ENCODE measurements at regions not wholly inside any gene's neighbourhood (a gene's known extent, or its start where the extent isn't known, plus 50 kb on each side); places are given as distances from the start of the nearest gene placed in this dataset.

DNA sequence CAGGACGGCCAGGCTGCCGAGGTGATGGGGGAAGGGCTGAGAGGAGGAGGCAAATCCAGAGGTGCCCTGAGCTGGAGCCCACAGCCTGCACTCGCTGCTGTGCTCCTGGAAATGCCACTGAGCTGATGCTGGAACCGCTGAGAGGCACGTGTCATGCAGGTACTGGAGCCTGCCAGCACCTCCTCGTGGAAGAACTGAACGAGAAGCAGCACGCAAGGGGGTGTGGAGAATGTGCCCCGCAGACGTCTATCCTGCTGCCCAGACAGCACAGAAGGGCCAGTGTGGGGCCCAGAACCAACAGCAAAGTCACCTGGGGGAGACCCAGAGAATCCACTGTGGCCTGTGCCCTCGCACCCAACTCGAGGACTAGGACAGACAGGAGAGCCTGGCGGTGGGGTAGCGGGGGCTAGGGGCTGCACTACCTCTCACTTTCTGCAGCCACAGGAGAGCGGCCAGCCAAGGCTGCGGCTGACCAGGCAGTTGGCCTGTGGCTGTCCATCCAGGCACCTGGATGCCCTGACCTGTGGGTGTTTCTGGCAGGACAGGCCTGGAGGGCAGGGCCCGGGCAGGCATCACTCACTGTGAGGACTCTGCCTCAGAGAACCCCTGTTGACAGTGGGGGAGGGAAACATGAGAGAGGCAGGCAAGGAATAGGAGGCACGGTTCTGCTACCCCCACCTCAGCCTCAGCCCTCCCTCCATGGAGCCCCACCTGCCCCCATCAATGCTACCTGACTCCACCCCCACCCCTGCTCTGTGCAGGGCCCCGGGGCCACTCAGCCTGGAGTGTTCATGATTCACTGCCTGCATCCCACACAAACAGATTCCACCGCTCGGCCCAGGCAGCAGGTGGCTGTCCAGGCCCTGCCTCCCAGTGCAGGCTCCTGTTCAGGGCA lies 213.1 kb downstream of the TBC1D2B start:
- no peak for TF ChIP-seq POLR2A (IDR thresholded peaks at IDR 0.05)
- TF ChIP-seq, protein P1, sequence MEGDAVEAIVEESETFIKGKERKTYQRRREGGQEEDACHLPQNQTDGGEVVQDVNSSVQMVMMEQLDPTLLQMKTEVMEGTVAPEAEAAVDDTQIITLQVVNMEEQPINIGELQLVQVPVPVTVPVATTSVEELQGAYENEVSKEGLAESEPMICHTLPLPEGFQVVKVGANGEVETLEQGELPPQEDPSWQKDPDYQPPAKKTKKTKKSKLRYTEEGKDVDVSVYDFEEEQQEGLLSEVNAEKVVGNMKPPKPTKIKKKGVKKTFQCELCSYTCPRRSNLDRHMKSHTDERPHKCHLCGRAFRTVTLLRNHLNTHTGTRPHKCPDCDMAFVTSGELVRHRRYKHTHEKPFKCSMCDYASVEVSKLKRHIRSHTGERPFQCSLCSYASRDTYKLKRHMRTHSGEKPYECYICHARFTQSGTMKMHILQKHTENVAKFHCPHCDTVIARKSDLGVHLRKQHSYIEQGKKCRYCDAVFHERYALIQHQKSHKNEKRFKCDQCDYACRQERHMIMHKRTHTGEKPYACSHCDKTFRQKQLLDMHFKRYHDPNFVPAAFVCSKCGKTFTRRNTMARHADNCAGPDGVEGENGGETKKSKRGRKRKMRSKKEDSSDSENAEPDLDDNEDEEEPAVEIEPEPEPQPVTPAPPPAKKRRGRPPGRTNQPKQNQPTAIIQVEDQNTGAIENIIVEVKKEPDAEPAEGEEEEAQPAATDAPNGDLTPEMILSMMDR (IDR thresholded peaks at IDR 0.05) = no peak

All from ovary (tissue), 3 donors.